Neural progenitor cell (in vitro differentiated cells): ENCODE measurements at regions not wholly inside any gene's neighbourhood (a gene's known extent, or its start where the extent isn't known, plus 50 kb on each side); places are given as distances from the start of the nearest gene placed in this dataset.

Experiments used
- CTCF ChIP-seq: fragments of 200-600 bp; sonication (generic); IDR thresholded peaks from 2 replicates; pipeline ENCODE4 v1.5.1; 2017; ENCODE audit warnings: antibody characterized with exemption, mild to moderate bottlenecking
- EZH2 ChIP-seq: fragments of 200-600 bp; sonication (generic); IDR thresholded peaks from 2 replicates; pipeline ENCODE4 v1.6.1; 2017; ENCODE audit warnings: antibody characterized with exemption, mild to moderate bottlenecking, moderate library complexity
- EZH2phosphoT487 ChIP-seq: fragments of 200-600 bp; sonication (generic); IDR thresholded peaks from 2 replicates; pipeline ENCODE4 v1.6.1; 2017; ENCODE audit warnings: antibody characterized with exemption

- TF ChIP-seq CTCF: no peak
- TF ChIP-seq EZH2: no peak
- TF ChIP-seq EZH2phosphoT487: no peak
These were observed 104.0 kb upstream of the TBC1D5 start for GRCh38 chr3:17846466-17846865.
